Neural cell (in vitro differentiated cells): ENCODE measurements at regions not wholly inside any gene's neighbourhood (a gene's known extent, or its start where the extent isn't known, plus 50 kb on each side); places are given as distances from the start of the nearest gene placed in this dataset.

Experiments used
- H2AFZ ChIP-seq: fragments of 200-600, 300-800 bp; sonication (generic), shearing (Covaris generic); 2 replicates; pipeline ENCODE4 v1.6.0; 2014; ENCODE audit warnings: low read depth, mild to moderate bottlenecking, antibody characterized with exemption, low read length, moderate library complexity
- H3F3A ChIP-seq: fragments of 200-600 bp; shearing (Covaris generic); 2 replicates; pipeline ENCODE4 v1.6.1; 2016; ENCODE audit warnings: mild to moderate bottlenecking, moderate library complexity, mixed read lengths, antibody characterized with exemption, low read length; ENCODE audit not compliant: insufficient read depth, poor library complexity, severe bottlenecking
- H3K27ac ChIP-seq: fragments of 200-600, 300-800 bp; sonication (generic), shearing (Covaris generic); 2 replicates; pipeline ENCODE4 v1.5.1; 2014; ENCODE audit warnings: mild to moderate bottlenecking, low read length, moderate library complexity
- H3K27me3 ChIP-seq: fragments of 300-800, 200-600 bp; sonication (generic), shearing (Covaris generic); 2 replicates; pipeline ENCODE4 v1.6.0; 2014; ENCODE audit warnings: mild to moderate bottlenecking, low read depth, low read length, moderate library complexity; ENCODE audit not compliant: insufficient read depth
- H3K36me3 ChIP-seq: fragments of 300-800, 200-600 bp; sonication (generic), shearing (Covaris generic); 2 replicates; pipeline ENCODE4 v1.5.1; 2014; ENCODE audit warnings: mild to moderate bottlenecking, antibody characterized with exemption, low read length, moderate library complexity; ENCODE audit not compliant: insufficient read depth
- H3K4me2 ChIP-seq: fragments of 300-800, 200-600 bp; sonication (generic), shearing (Covaris generic); 2 replicates; pipeline ENCODE4 v1.6.0; 2014; ENCODE audit warnings: mild to moderate bottlenecking, low read length
- H3K4me3 ChIP-seq: fragments of 300-800, 200-600 bp; sonication (generic), shearing (Covaris generic); 2 replicates; pipeline ENCODE4 v1.5.1; 2014; ENCODE audit warnings: mild to moderate bottlenecking, low read length, moderate library complexity
- H3K79me2 ChIP-seq: fragments of 200-600 bp; shearing (Covaris generic); replicated peaks from 2 replicates; pipeline ENCODE4 v1.6.0; 2014; ENCODE audit warnings: mild to moderate bottlenecking, low read length, moderate library complexity; ENCODE audit not compliant: insufficient read depth
- H3K9ac ChIP-seq: fragments of 300-800, 200-600 bp; sonication (generic), shearing (Covaris generic); 2 replicates; pipeline ENCODE4 v1.6.1; 2016; ENCODE audit warnings: mild to moderate bottlenecking, low read length, mixed read lengths
- H3K9me2 ChIP-seq: fragments of 200-600 bp; shearing (Covaris generic); 2 replicates; pipeline ENCODE4 v1.6.1; 2016; ENCODE audit warnings: mild to moderate bottlenecking, low read length, mixed read lengths; ENCODE audit not compliant: insufficient read depth
- H3K9me3 ChIP-seq: fragments of 200-600, 300-800 bp; sonication (generic), shearing (Covaris generic); 2 replicates; pipeline ENCODE4 v1.6.1; 2016; ENCODE audit warnings: mild to moderate bottlenecking, mixed run types, low read length, moderate library complexity, mixed read lengths
- H4K20me1 ChIP-seq: fragments of 200-600 bp; shearing (Covaris generic); 2 replicates; pipeline ENCODE4 v1.6.1; 2016; ENCODE audit warnings: mild to moderate bottlenecking, mixed run types; ENCODE audit not compliant: insufficient read depth
- EP300 ChIP-seq: fragments of 450-650 bp; conservative IDR thresholded peaks from 2 replicates; pipeline ENCODE4 v1.6.1; 2014; ENCODE audit warnings: antibody characterized with exemption, mild to moderate bottlenecking, moderate library complexity; ENCODE audit not compliant: poor library complexity, severe bottlenecking
- EZH2 ChIP-seq: fragments of 200-600, 300-800 bp; shearing (Covaris generic), sonication (generic); IDR thresholded peaks from 2 replicates; pipeline ENCODE4 v1.6.1; 2014; ENCODE audit warnings: antibody characterized with exemption, low read length, borderline replicate concordance, mild to moderate bottlenecking; ENCODE audit not compliant: insufficient read depth, poor library complexity, severe bottlenecking
- MXI1 ChIP-seq: fragments of 450-650 bp; conservative IDR thresholded peaks from 2 replicates; pipeline ENCODE4 v1.6.1; 2014; ENCODE audit warnings: antibody characterized with exemption, mild to moderate bottlenecking; ENCODE audit not compliant: poor library complexity, severe bottlenecking
- POLR2AphosphoS5 ChIP-seq: IDR thresholded peaks from 2 replicates; pipeline ENCODE4 v1.6.1; 2012
- RAD21 ChIP-seq: fragments of 450-650 bp; conservative IDR thresholded peaks from 2 replicates; pipeline ENCODE4 v1.6.1; 2014; ENCODE audit warnings: antibody characterized with exemption, mild to moderate bottlenecking, moderate library complexity
- REST ChIP-seq: IDR thresholded peaks from 2 replicates; pipeline ENCODE4 v1.6.1; 2012; ENCODE audit warnings: borderline replicate concordance
- SMC3 ChIP-seq: fragments of 450-650 bp; conservative IDR thresholded peaks from 2 replicates; pipeline ENCODE4 v1.6.1; 2014; ENCODE audit warnings: antibody characterized with exemption, mild to moderate bottlenecking, moderate library complexity; ENCODE audit not compliant: poor library complexity
- TAF1 ChIP-seq: IDR thresholded peaks from 2 replicates; pipeline ENCODE4 v1.6.1; 2012; ENCODE audit warnings: low read depth
- TF ChIP-seq, protein P1 (sequence below): fragments of 450-650 bp; IDR thresholded peaks from 2 replicates; pipeline ENCODE4 v1.5.1; 2014; ENCODE audit warnings: antibody characterized with exemption, mild to moderate bottlenecking, moderate library complexity; ENCODE audit not compliant: poor library complexity, severe bottlenecking

DNA sequence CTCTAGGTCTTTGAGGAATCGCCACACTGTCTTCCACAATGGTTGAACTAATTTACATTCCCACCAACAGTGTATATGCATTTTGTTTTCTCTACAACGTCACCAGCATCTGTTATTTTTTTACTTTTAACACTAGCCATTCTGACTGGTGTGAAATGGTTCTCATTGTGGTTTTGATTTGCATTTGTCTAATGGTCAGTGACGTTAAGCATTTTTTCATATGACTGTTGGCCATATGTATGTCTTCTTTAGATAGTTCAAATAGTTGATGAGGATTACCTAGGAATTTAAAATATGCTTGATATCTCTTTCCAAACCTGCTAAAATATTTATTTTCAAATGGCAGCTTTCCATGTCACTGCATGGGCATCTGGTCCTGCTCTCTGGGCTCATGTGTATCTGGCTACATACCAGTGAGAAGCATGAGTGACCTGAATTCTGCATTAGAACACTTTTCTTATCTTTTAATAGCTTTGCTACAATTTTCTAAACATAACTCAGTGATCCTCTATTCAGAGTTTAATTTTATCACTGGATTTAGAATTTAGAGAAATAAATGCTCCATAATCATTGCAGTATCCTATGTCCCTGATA, 95.8 kb upstream of the ADAMTS16 start:
- no peaks in the 10 kb centered on the region for H3K9me3 ChIP-seq
- no peak overlapping the region for H3K9ac ChIP-seq
- H3K4me2 ChIP-seq = no peak overlapping the region
- TF ChIP-seq REST (no peak), SMC3 (no peak), TAF1 (no peak), EZH2 (no peak), RAD21 (no peak), EP300 (no peak), MXI1 (no peak), POLR2AphosphoS5 (no peak)
- TF ChIP-seq, protein P1, sequence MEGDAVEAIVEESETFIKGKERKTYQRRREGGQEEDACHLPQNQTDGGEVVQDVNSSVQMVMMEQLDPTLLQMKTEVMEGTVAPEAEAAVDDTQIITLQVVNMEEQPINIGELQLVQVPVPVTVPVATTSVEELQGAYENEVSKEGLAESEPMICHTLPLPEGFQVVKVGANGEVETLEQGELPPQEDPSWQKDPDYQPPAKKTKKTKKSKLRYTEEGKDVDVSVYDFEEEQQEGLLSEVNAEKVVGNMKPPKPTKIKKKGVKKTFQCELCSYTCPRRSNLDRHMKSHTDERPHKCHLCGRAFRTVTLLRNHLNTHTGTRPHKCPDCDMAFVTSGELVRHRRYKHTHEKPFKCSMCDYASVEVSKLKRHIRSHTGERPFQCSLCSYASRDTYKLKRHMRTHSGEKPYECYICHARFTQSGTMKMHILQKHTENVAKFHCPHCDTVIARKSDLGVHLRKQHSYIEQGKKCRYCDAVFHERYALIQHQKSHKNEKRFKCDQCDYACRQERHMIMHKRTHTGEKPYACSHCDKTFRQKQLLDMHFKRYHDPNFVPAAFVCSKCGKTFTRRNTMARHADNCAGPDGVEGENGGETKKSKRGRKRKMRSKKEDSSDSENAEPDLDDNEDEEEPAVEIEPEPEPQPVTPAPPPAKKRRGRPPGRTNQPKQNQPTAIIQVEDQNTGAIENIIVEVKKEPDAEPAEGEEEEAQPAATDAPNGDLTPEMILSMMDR = no peak
- H3K4me3 ChIP-seq = no peak overlapping the region
- H4K20me1 ChIP-seq = no peaks in the 10 kb centered on the region
- H3F3A ChIP-seq = no peaks in the 10 kb centered on the region
- no peaks in the 10 kb centered on the region for H3K9me2 ChIP-seq
- no peak overlapping the region for H2AFZ ChIP-seq
- no peaks in the 10 kb centered on the region for H3K79me2 ChIP-seq
- no peaks in the 10 kb centered on the region for H3K36me3 ChIP-seq
- H3K27me3 ChIP-seq = no peaks in the 10 kb centered on the region
- H3K27ac ChIP-seq = no peak overlapping the region

DNA sequence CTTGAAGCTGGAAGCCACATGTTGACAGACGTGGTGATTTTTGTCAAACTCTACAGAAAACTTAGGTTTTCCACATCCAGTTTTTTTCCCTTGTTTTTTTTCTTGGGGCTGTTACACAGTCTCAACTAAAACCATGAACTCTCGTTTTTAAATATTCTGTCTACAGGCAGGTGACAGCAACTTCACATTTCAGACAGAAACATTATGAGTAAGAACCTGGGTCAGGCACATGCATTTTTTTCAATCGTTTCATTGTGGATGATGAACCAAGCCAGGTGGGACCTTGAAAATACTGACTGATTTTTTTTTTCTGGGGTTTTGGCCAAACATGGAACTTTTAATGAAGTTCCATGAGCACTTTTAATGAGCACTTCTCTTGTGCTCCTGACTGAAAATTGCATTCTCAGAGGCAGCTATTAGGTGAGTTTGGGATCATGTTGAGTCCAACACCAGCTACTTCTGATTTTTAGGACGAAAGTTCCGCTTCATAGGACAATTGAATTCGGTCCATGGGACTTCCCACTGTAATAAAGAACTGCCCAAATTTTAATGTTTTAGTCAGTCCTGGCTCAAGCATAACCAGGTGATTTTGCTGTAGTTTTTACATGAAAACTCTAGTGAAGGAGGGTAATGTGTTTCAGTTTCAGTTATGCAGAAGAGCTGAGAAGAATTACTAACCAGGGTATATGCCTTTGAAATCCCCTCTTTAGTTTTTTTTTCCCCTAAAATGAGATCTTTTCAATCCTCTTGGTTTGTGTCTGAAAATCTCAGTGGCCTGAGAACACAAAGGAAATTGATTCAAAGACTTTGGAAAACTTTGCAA, 93.2 kb upstream of the ADAMTS16 start:
- Histone ChIP-seq H3K4me2 (no peak overlapping the region), H3K9ac (no peak overlapping the region), H2AFZ (no peak overlapping the region), H3K9me3 (no peaks in the 10 kb centered on the region), H3K27ac (no peak overlapping the region), H3K4me3 (no peak overlapping the region), H3K79me2 (no peaks in the 10 kb centered on the region), H4K20me1 (no peaks in the 10 kb centered on the region), H3K36me3 (no peaks in the 10 kb centered on the region), H3K27me3 (no peaks in the 10 kb centered on the region), H3F3A (no peaks in the 10 kb centered on the region), H3K9me2 (no peaks in the 10 kb centered on the region)
- TF ChIP-seq SMC3 (no peak), RAD21 (no peak), TAF1 (no peak), REST (no peak)
